ENCODE measurements at regions not wholly inside any gene's neighbourhood (a gene's known extent, or its start where the extent isn't known, plus 50 kb on each side); places are given as distances from the start of the nearest gene placed in this dataset.
A peak's percentile ranks its signal among the peaks of the same experiment; 100 is the strongest.

DNA sequence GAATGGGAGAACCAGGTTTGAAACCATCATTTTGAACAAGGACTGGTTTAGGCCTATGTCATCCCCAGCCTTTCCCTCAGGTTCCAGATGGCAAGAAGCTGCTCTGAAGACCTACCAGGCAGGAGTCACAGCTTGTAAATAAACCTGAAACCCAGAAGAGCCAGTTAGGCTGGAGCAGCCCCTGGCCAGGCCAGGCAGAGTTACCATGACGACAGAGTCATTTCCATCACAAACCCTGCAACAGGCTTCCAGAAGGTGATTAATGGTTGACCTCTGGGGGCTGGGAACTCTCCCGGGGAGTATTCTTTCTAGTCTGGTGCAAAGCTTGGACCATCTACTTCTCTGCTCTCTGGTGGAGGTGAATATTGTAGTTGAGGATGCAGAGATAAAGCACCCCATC, 164.1 kb upstream of the NCAM1 start:
- H3K27ac ChIP-seq = peak overlapping the region in 1 of 12 donors; percentile 71
- 72 to 94% (median 80%) methylated on average over 2 of the region's 2 CpGs for WGBS, 4 donors
- H3K4me3 ChIP-seq = no peak overlapping the region
- TF ChIP-seq CTCF (IDR thresholded peaks at IDR 0.05) (no peak), POLR2A (IDR thresholded peaks at IDR 0.05) (no peak)
- no peak for ATAC-seq
- no peaks in the 10 kb centered on the region for H3K27me3 ChIP-seq
- intact Hi-C loops (cut with DNase I) = loop anchor here in 6 of 10 donors (5.0 to 10.0 kb wide), 7 partner anchors 142 to 502 kb away; partner anchors contain the start of gene NCAM1 (in 1 of the 6)
- peaks cover 0 to 45% (median 15%) of the 10 kb centered on the region in 12 donors for H3K4me1 ChIP-seq
- H3K36me3 ChIP-seq = no peaks in the 10 kb centered on the region
- DNase-seq = no peak
- H3K9me3 ChIP-seq = no peaks in the 10 kb centered on the region

DNA sequence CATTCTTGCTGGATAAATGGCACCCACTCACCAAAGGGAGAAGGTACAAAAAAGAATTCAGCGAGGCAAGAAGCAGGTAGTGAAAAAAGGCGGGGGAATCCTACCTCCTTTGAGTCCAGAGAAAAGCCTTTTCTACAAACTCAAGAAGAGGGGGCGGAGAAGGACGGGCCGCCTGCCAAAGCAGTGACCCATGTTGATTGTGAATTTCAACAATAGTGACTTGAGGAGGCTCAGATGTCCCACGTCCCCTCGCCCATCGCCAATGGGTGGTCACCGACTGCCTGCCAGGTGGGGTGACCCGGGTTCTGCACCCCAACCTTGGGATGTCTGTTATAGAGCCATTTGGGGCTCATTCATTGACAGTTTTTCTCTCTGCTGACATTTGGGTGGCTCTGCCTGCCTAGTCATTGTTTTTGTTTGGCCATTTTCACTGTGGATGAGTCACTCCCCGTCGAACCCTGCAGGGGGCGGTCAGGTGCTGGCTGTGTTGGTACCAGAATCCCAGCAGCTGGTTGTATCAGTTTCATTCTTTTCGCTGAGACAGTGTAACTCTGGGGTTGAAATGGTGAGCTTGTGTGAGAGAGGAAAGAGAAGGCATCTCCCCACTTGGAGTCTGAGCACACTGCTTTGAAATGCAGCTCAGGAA, 163.4 kb upstream of the NCAM1 start:
- DNase-seq (no peak), ATAC-seq (no peak)
- peaks cover 0 to 46% (median 15%) of the 10 kb centered on the region in 12 donors for H3K4me1 ChIP-seq
- intact Hi-C loops (cut with DNase I) = loop anchor here in 6 of 10 donors (5.0 to 10.0 kb wide), 7 partner anchors 143 to 503 kb away; partner anchors contain the start of gene NCAM1 (in 1 of the 6)
- 57 to 68% (median 59%) methylated on average over 14 of the region's 14 CpGs for WGBS, 4 donors
- no peak overlapping the region for H3K4me3 ChIP-seq
- H3K9me3 ChIP-seq = no peaks in the 10 kb centered on the region
- TF ChIP-seq CTCF (IDR thresholded peaks at IDR 0.05) = peak in 8 of 12 donors; percentile 17 to 48 (median 29)
- TF ChIP-seq POLR2A (IDR thresholded peaks at IDR 0.05) = no peak
- no peaks in the 10 kb centered on the region for H3K36me3 ChIP-seq
- no peaks in the 10 kb centered on the region for H3K27me3 ChIP-seq
- H3K27ac ChIP-seq = no peak overlapping the region

DNA sequence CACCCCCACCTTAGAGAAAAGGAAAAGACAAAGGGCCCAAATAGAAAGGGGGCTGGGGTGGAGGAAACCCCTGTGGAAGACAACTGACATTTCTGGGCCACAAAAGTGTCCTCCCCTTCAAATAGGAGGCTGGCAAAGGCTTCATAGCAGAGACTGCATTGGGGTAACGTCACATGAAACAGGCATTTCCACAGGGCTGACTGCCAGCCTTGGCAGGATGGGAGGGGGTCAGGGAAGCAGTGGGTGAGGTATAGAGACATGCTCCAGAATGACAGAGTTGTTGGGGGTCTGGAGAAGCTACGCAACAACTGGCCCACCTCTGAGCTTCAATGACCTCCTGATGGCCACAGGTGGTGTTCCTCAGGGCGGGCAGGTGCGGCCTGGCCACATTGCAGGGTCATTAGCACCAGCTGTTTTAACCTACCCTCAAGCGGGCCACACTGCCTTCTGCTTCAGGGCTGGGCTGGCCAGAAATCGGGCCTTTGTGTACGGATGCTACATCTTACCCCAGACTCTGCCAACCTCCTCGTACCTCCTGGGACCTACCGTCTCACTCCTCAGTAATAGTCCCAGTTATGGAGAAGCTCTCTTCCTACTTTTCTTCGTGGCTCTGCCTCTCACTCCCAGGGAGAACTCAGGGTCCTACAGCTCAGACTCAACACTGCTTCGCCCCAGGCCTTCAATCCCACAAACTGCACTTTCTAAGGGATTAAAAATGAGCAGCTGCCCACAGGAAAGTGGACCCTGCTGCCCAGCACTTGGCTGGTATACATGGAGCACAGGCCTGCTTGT, 160.0 kb upstream of the NCAM1 start:
- Histone ChIP-seq H3K27ac (peak overlapping the region in 8 of 12 donors; percentile 25 to 61 (median 56)), H3K36me3 (no peaks in the 10 kb centered on the region), H3K4me1 (peaks cover 0 to 38% (median 4%) of the 10 kb centered on the region in 12 donors), H3K27me3 (no peaks in the 10 kb centered on the region), H3K4me3 (no peak overlapping the region), H3K9me3 (no peaks in the 10 kb centered on the region)
- no peak for TF ChIP-seq CTCF (IDR thresholded peaks at IDR 0.05)
- no peak for TF ChIP-seq POLR2A (IDR thresholded peaks at IDR 0.05)
- intact Hi-C loops (cut with DNase I) = loop anchor here in 1 of 10 donors (10.0 kb wide), 1 partner anchor 196 kb away; no protein-coding TSS in a partner anchor
- ATAC-seq (no peak), DNase-seq (no peak)
- WGBS, 4 donors = 83 to 85% (median 84%) methylated on average over 11 of the region's 11 CpGs

DNA sequence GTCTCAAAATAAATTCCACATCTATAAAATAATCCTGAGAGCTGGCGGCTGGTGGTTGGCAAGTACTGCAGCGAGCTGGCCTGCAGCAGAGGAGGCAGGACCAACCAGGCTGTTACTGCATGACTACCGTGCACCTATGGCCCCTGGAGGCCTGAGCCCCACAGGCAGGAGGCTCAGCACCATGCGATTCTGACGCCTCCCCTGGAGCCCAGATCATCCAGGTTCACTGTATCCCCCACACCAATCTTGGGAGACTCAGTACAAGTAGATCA, 159.5 kb upstream of the NCAM1 start:
- intact Hi-C loops (cut with DNase I) = loop anchor here in 1 of 10 donors (10.0 kb wide), 1 partner anchor 197 kb away; no protein-coding TSS in a partner anchor
- Histone ChIP-seq H3K4me3 (no peak overlapping the region), H3K36me3 (no peaks in the 10 kb centered on the region), H3K27ac (peak overlapping the region in 7 of 12 donors; percentile 25 to 61 (median 53)), H3K27me3 (no peaks in the 10 kb centered on the region), H3K4me1 (peaks cover 0 to 33% (median 4%) of the 10 kb centered on the region in 12 donors), H3K9me3 (no peaks in the 10 kb centered on the region)
- DNase-seq = no peak
- 35 to 79% (median 62%) methylated on average over 3 to 5 of the region's 5 CpGs for WGBS, 4 donors
- ATAC-seq = peak in 3 of 4 donors; percentile 51 to 65 (median 59)
- no peak for TF ChIP-seq POLR2A (IDR thresholded peaks at IDR 0.05)
- TF ChIP-seq CTCF (IDR thresholded peaks at IDR 0.05) = no peak
